ENCODE measurements at regions not wholly inside any gene's neighbourhood (a gene's known extent, or its start where the extent isn't known, plus 50 kb on each side); places are given as distances from the start of the nearest gene placed in this dataset.

DNA sequence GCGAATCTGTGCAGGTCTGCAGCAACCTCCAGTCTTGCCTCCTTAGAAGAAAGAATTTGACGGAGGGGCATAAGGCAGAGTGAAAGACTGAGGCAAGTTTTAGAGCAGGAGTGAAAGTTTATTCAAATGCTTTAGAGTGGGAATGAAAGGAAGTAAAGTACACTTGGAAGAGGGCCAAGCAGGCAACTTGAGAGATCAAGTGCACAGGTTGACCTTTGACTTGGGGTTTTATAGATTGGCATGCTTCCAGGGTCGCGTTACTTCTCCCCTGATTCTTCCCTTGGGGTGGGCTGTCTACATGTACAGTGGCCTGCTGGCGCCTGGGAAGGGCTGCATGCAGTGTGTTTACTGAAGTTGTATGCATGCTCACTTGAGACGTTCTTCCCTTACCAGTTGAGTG, 127.2 kb upstream of the FER start:
- H2AFZ ChIP-seq (ENCODE audit: control insufficient read depth, low read depth, low read length) = no peak overlapping the region
- no peak for FAIRE-seq
- POLR2A ChIA-PET = interaction anchor here (0.6 kb wide), 1 partner anchor 199 kb away, joined by 5 read pairs; no protein-coding TSS in a partner anchor

More for the DNA sequence above, 127.2 kb upstream of the FER start:
- no peaks in the 10 kb centered on the region for H3K9me3 ChIP-seq (replicated peaks; ENCODE audit: control insufficient read depth, insufficient read depth, low read length)
- WGBS (ENCODE audit: insufficient coverage, insufficient replicate concordance, low lambda C conversion rate, missing lambda C conversion rate) = 68% methylated on average over 6 of the region's 6 CpGs
- H3K79me2 ChIP-seq (ENCODE audit: control insufficient read depth, insufficient read depth, low read length) = no peaks in the 10 kb centered on the region
- TF ChIP-seq, protein P1, sequence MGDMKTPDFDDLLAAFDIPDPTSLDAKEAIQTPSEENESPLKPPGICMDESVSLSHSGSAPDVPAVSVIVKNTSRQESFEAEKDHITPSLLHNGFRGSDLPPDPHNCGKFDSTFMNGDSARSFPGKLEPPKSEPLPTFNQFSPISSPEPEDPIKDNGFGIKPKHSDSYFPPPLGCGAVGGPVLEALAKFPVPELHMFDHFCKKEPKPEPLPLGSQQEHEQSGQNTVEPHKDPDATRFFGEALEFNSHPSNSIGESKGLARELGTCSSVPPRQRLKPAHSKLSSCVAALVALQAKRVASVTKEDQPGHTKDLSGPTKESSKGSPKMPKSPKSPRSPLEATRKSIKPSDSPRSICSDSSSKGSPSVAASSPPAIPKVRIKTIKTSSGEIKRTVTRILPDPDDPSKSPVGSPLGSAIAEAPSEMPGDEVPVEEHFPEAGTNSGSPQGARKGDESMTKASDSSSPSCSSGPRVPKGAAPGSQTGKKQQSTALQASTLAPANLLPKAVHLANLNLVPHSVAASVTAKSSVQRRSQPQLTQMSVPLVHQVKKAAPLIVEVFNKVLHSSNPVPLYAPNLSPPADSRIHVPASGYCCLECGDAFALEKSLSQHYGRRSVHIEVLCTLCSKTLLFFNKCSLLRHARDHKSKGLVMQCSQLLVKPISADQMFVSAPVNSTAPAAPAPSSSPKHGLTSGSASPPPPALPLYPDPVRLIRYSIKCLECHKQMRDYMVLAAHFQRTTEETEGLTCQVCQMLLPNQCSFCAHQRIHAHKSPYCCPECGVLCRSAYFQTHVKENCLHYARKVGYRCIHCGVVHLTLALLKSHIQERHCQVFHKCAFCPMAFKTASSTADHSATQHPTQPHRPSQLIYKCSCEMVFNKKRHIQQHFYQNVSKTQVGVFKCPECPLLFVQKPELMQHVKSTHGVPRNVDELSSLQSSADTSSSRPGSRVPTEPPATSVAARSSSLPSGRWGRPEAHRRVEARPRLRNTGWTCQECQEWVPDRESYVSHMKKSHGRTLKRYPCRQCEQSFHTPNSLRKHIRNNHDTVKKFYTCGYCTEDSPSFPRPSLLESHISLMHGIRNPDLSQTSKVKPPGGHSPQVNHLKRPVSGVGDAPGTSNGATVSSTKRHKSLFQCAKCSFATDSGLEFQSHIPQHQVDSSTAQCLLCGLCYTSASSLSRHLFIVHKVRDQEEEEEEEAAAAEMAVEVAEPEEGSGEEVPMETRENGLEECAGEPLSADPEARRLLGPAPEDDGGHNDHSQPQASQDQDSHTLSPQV (IDR thresholded peaks at IDR 0.05) = no peak
- TF ChIP-seq NRF1 (conservative IDR thresholded peaks at IDR 0.05; ENCODE audit: low read depth, low read length) = no peak
- TF ChIP-seq, protein P2, sequence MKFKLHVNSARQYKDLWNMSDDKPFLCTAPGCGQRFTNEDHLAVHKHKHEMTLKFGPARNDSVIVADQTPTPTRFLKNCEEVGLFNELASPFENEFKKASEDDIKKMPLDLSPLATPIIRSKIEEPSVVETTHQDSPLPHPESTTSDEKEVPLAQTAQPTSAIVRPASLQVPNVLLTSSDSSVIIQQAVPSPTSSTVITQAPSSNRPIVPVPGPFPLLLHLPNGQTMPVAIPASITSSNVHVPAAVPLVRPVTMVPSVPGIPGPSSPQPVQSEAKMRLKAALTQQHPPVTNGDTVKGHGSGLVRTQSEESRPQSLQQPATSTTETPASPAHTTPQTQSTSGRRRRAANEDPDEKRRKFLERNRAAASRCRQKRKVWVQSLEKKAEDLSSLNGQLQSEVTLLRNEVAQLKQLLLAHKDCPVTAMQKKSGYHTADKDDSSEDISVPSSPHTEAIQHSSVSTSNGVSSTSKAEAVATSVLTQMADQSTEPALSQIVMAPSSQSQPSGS (IDR thresholded peaks at IDR 0.05; ENCODE audit: low read length) = no peak
- TF ChIP-seq, protein P3, sequence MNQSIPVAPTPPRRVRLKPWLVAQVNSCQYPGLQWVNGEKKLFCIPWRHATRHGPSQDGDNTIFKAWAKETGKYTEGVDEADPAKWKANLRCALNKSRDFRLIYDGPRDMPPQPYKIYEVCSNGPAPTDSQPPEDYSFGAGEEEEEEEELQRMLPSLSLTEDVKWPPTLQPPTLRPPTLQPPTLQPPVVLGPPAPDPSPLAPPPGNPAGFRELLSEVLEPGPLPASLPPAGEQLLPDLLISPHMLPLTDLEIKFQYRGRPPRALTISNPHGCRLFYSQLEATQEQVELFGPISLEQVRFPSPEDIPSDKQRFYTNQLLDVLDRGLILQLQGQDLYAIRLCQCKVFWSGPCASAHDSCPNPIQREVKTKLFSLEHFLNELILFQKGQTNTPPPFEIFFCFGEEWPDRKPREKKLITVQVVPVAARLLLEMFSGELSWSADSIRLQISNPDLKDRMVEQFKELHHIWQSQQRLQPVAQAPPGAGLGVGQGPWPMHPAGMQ (IDR thresholded peaks at IDR 0.05; ENCODE audit: borderline replicate concordance) = no peak
- TF ChIP-seq BACH1 (IDR thresholded peaks at IDR 0.05; ENCODE audit: borderline replicate concordance) = no peak
- H3K27ac ChIP-seq (ENCODE audit: control insufficient read depth, insufficient read depth) = no peak overlapping the region
- H3K4me3 ChIP-seq = no peak overlapping the region
- no peak overlapping the region for H3K9ac ChIP-seq (ENCODE audit: control insufficient read depth, insufficient read depth, low read length)
- no peaks in the 10 kb centered on the region for H3K4me1 ChIP-seq (ENCODE audit: control insufficient read depth, insufficient read depth, low read length)
- no peaks in the 10 kb centered on the region for H3K27me3 ChIP-seq (replicated peaks in 1 of 2; ENCODE audit: control insufficient read depth in 2 of 2, insufficient read depth in 2 of 2, low read length in 1 of 2)
- ChIA-PET RAD21 (ENCODE audit: unreplicated experiment) (no interaction called here), CTCF (no interaction called here), SMC1A (ENCODE audit: uncharacterized antibody, unreplicated experiment) (no interaction called here)
- DNase-seq (ENCODE audit: low read depth, low spot score) = no peak
- no peaks in the 10 kb centered on the region for H3K36me3 ChIP-seq (ENCODE audit: control insufficient read depth in 2 of 2, insufficient read depth in 2 of 2, low read length in 1 of 2)
- ATAC-seq = no peak
- intact Hi-C loops (cut with micrococcal nuclease; ENCODE audit: unreplicated experiment) = no loop called here
- no peak overlapping the region for H3K4me2 ChIP-seq (ENCODE audit: control insufficient read depth, insufficient read depth)
- in situ Hi-C loops (cut with MboI) = no loop called here
- BruUV-seq (replicated peaks) = no TSS peak
- H4K20me1 ChIP-seq (ENCODE audit: control insufficient read depth, insufficient read depth) = no peaks in the 10 kb centered on the region

Data from GM12878 (cell line).